ENCODE measurements at regions not wholly inside any gene's neighbourhood (a gene's known extent, or its start where the extent isn't known, plus 50 kb on each side); places are given as distances from the start of the nearest gene placed in this dataset.

GRCh38 chr4:29051381-29051965, 1668.7 kb upstream of the PCDH7 start:
- TF ChIP-seq EZH2 (IDR thresholded peaks at IDR 0.05), result no peak
- no peak for TF ChIP-seq POLR2AphosphoS5 (IDR thresholded peaks at IDR 0.05; ENCODE audit: borderline replicate concordance, low read depth, low read length)
- no peak for TF ChIP-seq FOXP2 (optimal IDR thresholded peaks at IDR 0.05; ENCODE audit: control extremely low read depth, extremely low read length, insufficient read depth)
